ENCODE measurements at regions not wholly inside any gene's neighbourhood (a gene's known extent, or its start where the extent isn't known, plus 50 kb on each side); places are given as distances from the start of the nearest gene placed in this dataset.
"Not testable (repeated sequence)": the region's sequence is repeated elsewhere in the genome, so short reads cannot be mapped to it uniquely, and the experiment has no call there.

DNA sequence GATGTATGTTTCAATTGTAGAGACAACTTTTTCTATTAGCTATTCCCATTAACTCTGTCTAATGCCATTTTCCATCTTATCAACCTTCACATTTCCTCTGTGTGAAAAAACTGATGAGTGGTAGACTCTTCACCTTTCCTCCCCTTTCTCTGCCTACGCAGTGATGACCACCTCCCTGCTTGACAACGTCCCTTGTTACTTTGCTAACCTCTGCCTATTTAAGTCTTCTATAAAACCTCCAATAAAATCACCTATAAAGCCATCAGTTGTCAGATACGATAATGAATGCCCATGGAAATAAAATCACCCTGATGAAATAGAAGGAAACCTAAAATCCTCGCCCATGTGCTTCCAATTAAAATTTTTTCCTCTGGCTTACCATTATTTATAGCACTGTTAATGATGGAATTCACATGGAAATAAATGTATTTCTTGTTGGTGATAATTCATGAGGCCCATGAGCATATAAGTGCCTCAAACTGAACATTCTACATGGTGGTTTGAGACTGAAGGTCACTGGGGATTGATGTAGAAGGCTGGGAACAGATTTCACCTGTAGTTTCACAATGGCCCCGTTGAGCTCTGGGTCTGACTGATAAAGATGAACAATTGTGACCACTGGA lies 1454.0 kb upstream of the SEL1L start:
- TF ChIP-seq SIN3A (IDR thresholded peaks at IDR 0.05; ENCODE audit: borderline replicate concordance, insufficient read depth, low read depth, low read length) (no peak), POLR2AphosphoS5 (IDR thresholded peaks at IDR 0.05; ENCODE audit: low read depth, low read length) (no peak), TCF7L2 (IDR thresholded peaks at IDR 0.05; ENCODE audit: low read depth, low read length) (no peak)
- TF ChIP-seq, protein P1, sequence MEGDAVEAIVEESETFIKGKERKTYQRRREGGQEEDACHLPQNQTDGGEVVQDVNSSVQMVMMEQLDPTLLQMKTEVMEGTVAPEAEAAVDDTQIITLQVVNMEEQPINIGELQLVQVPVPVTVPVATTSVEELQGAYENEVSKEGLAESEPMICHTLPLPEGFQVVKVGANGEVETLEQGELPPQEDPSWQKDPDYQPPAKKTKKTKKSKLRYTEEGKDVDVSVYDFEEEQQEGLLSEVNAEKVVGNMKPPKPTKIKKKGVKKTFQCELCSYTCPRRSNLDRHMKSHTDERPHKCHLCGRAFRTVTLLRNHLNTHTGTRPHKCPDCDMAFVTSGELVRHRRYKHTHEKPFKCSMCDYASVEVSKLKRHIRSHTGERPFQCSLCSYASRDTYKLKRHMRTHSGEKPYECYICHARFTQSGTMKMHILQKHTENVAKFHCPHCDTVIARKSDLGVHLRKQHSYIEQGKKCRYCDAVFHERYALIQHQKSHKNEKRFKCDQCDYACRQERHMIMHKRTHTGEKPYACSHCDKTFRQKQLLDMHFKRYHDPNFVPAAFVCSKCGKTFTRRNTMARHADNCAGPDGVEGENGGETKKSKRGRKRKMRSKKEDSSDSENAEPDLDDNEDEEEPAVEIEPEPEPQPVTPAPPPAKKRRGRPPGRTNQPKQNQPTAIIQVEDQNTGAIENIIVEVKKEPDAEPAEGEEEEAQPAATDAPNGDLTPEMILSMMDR (IDR thresholded peaks at IDR 0.05), result no peak
- TF ChIP-seq, protein P2, sequence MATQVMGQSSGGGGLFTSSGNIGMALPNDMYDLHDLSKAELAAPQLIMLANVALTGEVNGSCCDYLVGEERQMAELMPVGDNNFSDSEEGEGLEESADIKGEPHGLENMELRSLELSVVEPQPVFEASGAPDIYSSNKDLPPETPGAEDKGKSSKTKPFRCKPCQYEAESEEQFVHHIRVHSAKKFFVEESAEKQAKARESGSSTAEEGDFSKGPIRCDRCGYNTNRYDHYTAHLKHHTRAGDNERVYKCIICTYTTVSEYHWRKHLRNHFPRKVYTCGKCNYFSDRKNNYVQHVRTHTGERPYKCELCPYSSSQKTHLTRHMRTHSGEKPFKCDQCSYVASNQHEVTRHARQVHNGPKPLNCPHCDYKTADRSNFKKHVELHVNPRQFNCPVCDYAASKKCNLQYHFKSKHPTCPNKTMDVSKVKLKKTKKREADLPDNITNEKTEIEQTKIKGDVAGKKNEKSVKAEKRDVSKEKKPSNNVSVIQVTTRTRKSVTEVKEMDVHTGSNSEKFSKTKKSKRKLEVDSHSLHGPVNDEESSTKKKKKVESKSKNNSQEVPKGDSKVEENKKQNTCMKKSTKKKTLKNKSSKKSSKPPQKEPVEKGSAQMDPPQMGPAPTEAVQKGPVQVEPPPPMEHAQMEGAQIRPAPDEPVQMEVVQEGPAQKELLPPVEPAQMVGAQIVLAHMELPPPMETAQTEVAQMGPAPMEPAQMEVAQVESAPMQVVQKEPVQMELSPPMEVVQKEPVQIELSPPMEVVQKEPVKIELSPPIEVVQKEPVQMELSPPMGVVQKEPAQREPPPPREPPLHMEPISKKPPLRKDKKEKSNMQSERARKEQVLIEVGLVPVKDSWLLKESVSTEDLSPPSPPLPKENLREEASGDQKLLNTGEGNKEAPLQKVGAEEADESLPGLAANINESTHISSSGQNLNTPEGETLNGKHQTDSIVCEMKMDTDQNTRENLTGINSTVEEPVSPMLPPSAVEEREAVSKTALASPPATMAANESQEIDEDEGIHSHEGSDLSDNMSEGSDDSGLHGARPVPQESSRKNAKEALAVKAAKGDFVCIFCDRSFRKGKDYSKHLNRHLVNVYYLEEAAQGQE (IDR thresholded peaks at IDR 0.05; ENCODE audit: insufficient read depth in 1 of 2, low read depth in 2 of 2, low read length in 1 of 2), result no peak
- POLR2A ChIA-PET, result no interaction called here
- BruUV-seq (replicated peaks), result no TSS peak

DNA sequence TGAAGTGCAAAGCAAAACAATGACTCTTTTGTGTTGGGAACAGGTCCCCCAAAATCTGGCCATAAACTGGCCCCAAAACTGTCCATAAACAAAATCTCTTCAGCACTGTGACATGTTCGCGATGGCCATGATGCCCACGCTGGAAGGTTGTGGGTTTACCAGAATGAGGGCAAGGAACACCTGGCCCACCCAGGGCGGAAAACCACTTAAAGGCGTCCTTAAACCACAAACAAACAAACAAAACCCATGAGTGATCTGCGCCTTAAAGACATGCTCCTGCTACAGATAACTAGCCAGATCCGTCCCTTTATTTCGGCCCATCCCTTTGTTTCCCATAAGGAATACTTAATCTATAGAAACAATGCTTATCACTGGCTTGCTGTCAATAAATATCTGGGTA lies 1460.9 kb upstream of the SEL1L start:
- ATAC-seq; H3K9me3 ChIP-seq (ENCODE audit: control insufficient read depth, insufficient read depth, low read depth, low read length); H3K27ac ChIP-seq (ENCODE audit: low read length); DNase-seq (ENCODE audit: low read depth, low spot score); H3K27me3 ChIP-seq (ENCODE audit: control insufficient read depth, insufficient read depth, low read length); CTCF ChIA-PET; intact Hi-C loops (cut with micrococcal nuclease; ENCODE audit: unreplicated experiment); H3K4me1 ChIP-seq (ENCODE audit: control insufficient read depth, insufficient read depth, low read length); H3K4me3 ChIP-seq (ENCODE audit: low read depth in 2 of 2, low read length in 2 of 2); POLR2A ChIA-PET; BruUV-seq (replicated peaks); in situ Hi-C loops (cut with HindIII; ENCODE audit: low pct_unique_long_range_greater_than_20kb, low sequenced_read_pairs); H3K36me3 ChIP-seq (ENCODE audit: control insufficient read depth, insufficient read depth, low read length): not testable (repeated sequence)

More for the DNA sequence above, 1454.0 kb upstream of the SEL1L start:
- Histone ChIP-seq H3K9me3 (ENCODE audit: control insufficient read depth, insufficient read depth, low read depth, low read length) (no peaks in the 10 kb centered on the region), H3K27me3 (ENCODE audit: control insufficient read depth, insufficient read depth, low read length) (no peaks in the 10 kb centered on the region), H3K27ac (ENCODE audit: low read length) (no peak overlapping the region), H3K4me3 (ENCODE audit: low read depth in 2 of 2, low read length in 2 of 2) (no peak overlapping the region), H3K36me3 (ENCODE audit: control insufficient read depth, insufficient read depth, low read length) (no peaks in the 10 kb centered on the region), H3K4me1 (ENCODE audit: control insufficient read depth, insufficient read depth, low read length) (no peaks in the 10 kb centered on the region)
- DNase-seq (ENCODE audit: low read depth, low spot score), result no peak
- no peak for ATAC-seq
- CTCF ChIA-PET, result no interaction called here
- intact Hi-C loops (cut with micrococcal nuclease; ENCODE audit: unreplicated experiment) (no loop called here), in situ Hi-C loops (cut with HindIII; ENCODE audit: low pct_unique_long_range_greater_than_20kb, low sequenced_read_pairs) (no loop called here)

DNA sequence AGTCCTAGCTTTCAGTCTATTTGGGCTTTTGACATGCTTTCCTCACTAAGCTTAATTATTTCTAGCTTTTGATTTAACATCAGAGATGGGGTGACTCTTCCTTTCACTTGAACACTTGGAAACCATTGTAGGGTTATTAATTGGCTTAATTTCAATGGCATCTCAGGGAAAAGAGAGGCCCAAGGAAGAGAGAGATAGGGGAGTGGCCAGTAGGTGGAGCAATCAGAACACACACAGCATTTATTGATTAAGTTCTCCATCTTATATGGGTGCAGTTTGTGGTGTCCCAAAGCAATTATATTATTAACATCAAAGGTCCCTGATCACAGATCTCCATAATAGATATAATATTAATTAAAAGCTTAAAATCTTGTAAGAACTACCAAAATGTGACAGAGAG lies 1466.1 kb upstream of the SEL1L start:
- DNase-seq (ENCODE audit: low read depth, low spot score), result no peak
- Histone ChIP-seq H3K27ac (ENCODE audit: low read length) (no peak overlapping the region), H3K27me3 (ENCODE audit: control insufficient read depth, insufficient read depth, low read length) (no peaks in the 10 kb centered on the region), H3K4me3 (ENCODE audit: low read depth in 2 of 2, low read length in 2 of 2) (no peak overlapping the region), H3K9me3 (ENCODE audit: control insufficient read depth, insufficient read depth, low read depth, low read length) (no peaks in the 10 kb centered on the region), H3K36me3 (ENCODE audit: control insufficient read depth, insufficient read depth, low read length) (no peaks in the 10 kb centered on the region), H3K4me1 (ENCODE audit: control insufficient read depth, insufficient read depth, low read length) (no peaks in the 10 kb centered on the region)
- ChIA-PET POLR2A (no interaction called here), CTCF (no interaction called here)
- no TSS peak for BruUV-seq (replicated peaks)
- in situ Hi-C loops (cut with HindIII; ENCODE audit: low pct_unique_long_range_greater_than_20kb, low sequenced_read_pairs), result no loop called here
- intact Hi-C loops (cut with micrococcal nuclease; ENCODE audit: unreplicated experiment), result no loop called here
- TF ChIP-seq POLR2AphosphoS5 (IDR thresholded peaks at IDR 0.05; ENCODE audit: low read depth, low read length) (no peak), TCF7L2 (IDR thresholded peaks at IDR 0.05; ENCODE audit: low read depth, low read length) (no peak), SIN3A (IDR thresholded peaks at IDR 0.05; ENCODE audit: borderline replicate concordance, insufficient read depth, low read depth, low read length) (no peak)
- TF ChIP-seq, protein P1 (IDR thresholded peaks at IDR 0.05), result no peak; the same call in 1 of the 2 replicates
- TF ChIP-seq, protein P2 (IDR thresholded peaks at IDR 0.05; ENCODE audit: insufficient read depth in 1 of 2, low read depth in 2 of 2, low read length in 1 of 2), result no peak
- ATAC-seq, result no peak
